ENCODE measurements at regions not wholly inside any gene's neighbourhood (a gene's known extent, or its start where the extent isn't known, plus 50 kb on each side); places are given as distances from the start of the nearest gene placed in this dataset.

DNA sequence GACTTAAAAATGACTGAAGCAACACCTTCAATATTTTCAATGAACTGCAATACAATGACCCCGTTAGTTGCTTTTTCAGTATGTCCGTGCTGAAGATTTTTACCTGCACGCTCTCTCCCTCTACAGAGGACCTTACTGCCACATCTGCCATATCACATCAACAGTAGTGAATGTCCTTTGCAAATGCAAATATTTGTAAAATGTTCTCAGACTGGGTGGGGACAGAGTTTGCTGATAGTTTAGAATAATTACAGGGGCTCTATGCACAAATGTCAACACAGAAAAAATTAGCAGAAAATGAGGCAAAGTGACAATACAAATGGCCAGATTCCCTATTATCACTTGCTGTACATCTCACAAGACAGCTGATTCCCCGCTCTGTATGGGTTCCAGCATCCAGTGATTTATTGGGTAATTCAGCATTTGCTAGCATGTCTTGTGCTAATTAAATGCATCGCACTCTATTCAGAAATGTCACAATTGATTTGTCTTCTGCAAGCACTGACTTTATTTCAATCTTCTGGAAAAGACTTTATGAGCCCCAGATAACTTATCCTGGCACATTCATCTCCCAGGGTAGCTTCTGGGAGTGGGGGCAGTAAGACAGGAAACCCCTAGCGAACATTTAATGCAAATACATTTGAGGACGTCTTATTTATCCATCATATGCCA, 69.1 kb upstream of the PTER start:
- DNase-seq: no peak

DNA sequence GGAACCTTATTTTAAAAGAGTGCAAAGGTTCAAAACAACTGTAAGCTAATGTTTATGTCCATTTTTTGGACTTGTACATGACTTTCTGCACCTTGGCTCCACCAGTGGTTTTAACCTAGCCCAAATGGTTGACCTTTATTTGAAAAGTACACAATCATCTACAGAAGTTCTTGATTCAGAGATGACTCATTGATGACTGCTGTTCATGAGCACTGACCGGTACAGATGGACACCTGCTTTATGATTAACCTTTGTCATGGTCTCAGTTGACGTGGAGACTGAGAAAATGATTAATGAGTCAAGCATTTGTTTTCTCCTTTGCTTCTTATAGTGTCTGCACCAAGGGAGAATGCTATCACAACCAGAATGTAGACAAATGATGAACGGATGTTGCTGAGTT, 55.7 kb upstream of the PTER start:
- no peak for DNase-seq

DNA sequence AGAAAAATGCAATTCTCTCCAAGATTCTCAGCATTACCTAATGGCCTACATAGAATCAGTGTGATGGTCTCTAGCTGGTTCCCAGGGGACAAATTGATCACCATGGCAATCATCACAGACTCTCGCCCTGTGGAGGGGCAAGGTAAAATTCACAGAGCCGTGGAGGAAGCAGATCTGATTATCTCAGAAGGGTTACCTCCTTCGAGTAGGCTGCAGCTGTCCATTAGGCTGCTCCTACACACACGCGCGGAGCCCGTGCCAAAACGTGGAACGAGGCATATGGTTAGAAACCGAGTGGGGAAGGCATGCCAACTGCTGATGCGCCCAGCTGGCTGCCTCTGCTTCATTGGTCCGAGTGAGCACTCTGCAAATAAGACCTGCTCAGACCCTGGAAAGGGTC, 52.8 kb upstream of the PTER start:
- DNase-seq: peak; percentile 72

DNA sequence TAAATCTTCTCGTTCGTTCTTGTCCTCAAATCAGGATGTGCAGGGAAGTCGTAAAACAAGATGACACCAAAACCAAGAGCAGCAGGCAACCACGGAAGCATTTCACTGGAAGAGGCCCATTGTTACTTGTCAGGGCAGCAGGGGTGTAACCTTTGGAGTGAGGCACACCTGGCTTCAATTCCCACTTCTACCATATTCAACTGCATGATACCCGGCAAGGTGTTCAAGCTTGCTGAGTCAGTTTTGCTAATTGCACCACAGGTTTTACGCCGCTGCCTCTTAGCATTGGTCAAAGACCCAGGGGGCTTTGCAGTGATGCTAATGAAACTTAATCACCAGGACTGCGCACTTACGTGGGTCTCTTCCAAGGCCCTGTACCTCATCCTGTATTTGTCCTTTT, 50.0 kb upstream of the PTER start:
- DNase-seq: no peak
